SK-N-MC (cell line): ENCODE measurements at regions not wholly inside any gene's neighbourhood (a gene's known extent, or its start where the extent isn't known, plus 50 kb on each side); places are given as distances from the start of the nearest gene placed in this dataset.

Experiments
- DNase-seq: peaks from one replicate; pipeline ENCODE4 v3.0.0-alpha.2; 2011; ENCODE audit warnings: low read depth, low spot score
- H3K27ac ChIP-seq: fragments of 200-600 bp; sonication (generic); 2 replicates; pipeline ENCODE4 v1.5.1; 2016; ENCODE audit warnings: mixed run types
- H3K36me3 ChIP-seq: fragments of 200-600 bp; sonication (generic); 2 replicates; pipeline ENCODE4 v1.6.1; 2017; ENCODE audit warnings: antibody characterized with exemption, low read length, mixed read lengths; ENCODE audit not compliant: insufficient read depth
- H3K4me3 ChIP-seq: fragments of 200-600 bp; sonication (generic); 2 replicates; pipeline ENCODE4 v1.5.1; 2016
- H3K9ac ChIP-seq: fragments of 200-600 bp; sonication (generic); 2 replicates; pipeline ENCODE4 v1.8.0; 2017; ENCODE audit warnings: mixed run types, mixed read lengths; ENCODE audit not compliant: insufficient read length
- H3K9me3 ChIP-seq: fragments of 200-600 bp; sonication (generic); 2 replicates; pipeline ENCODE4 v1.6.1; 2017; ENCODE audit warnings: low read depth, mild to moderate bottlenecking, antibody characterized with exemption, low read length, moderate library complexity, mixed read lengths
- EZH2 ChIP-seq: fragments of 200-600 bp; sonication (generic); IDR thresholded peaks from one replicate; pipeline ENCODE4 v1.6.1; 2017; ENCODE audit warnings: antibody characterized with exemption
- FOXP2 ChIP-seq: optimal IDR thresholded peaks from 2 replicates; pipeline ENCODE3; 2011; ENCODE audit warnings: mild to moderate bottlenecking, moderate library complexity; ENCODE audit not compliant: insufficient read depth; ENCODE audit errors: extremely low read length, control extremely low read depth
- POLR2AphosphoS5 ChIP-seq: IDR thresholded peaks from 2 replicates; pipeline ENCODE4 v1.6.1; 2012; ENCODE audit warnings: mild to moderate bottlenecking, low read depth, low read length, borderline replicate concordance

DNA sequence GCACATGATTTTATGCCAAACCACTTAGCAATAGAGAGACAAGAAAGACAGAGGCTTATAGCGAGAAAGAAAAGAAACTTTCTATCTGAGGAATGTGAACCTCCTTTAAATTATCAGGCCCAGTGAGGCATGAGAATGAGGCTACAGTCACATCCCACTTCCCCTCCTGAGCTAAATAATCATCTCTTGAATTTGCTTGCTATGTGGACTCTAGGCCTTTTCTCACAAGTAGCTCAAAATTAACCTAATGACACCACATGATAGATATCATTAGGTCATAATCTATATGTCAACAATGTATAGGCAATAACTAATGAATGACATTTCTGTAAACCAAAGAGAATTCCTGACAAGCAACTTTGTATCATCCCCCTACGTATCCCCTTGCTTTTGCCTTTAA is 301.5 kb upstream of the MGAT5 start:
- no peak for DNase-seq
- Histone ChIP-seq H3K9ac (no peak overlapping the region), H3K9me3 (no peaks in the 10 kb centered on the region), H3K4me3 (no peak overlapping the region), H3K27ac (no peak overlapping the region), H3K36me3 (no peaks in the 10 kb centered on the region)
- TF ChIP-seq POLR2AphosphoS5 = no peak
- TF ChIP-seq FOXP2 = no peak
- no peak for TF ChIP-seq EZH2

DNA sequence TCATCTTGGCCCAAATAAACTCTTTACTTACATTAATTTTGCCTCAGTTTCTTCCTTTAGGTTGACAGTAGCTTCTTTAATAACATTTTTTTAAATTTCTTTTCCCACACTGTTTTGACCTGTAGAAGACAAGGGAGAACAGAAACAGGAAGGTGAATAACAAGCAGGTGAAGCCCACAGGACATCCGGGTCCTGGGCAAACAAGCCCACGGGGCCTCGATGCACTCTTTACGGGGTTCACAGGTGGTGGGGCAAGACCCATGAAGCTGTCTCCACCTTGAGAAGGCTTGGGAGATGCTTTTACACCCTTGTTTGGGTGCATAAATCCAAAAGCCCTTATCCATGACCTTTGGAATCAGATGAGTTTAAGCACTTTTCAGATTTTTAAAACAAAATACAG is 301.0 kb upstream of the MGAT5 start:
- Histone ChIP-seq H3K27ac (no peak overlapping the region), H3K9me3 (no peaks in the 10 kb centered on the region), H3K4me3 (no peak overlapping the region), H3K9ac (no peak overlapping the region), H3K36me3 (no peaks in the 10 kb centered on the region)
- TF ChIP-seq POLR2AphosphoS5 (no peak), EZH2 (no peak), FOXP2 (no peak)
- DNase-seq = no peak

DNA sequence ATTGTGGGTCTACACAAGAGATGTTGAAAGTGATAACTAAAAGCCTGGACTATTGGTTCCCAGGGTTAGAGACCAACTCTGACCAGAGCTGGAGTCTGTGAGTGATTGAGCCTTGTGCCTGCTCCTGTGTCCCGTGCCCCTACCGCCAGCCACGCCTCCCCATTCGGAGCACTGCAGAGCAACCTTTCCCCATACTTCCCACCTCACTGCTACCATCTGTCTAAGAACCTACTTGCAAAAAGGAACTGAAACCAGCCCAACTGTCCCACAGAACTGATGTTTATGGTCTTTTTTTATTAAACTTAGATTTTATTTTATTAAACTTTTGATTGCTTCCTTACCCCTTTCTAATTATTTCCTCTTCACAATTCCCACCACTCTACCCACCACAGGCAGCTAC is 300.3 kb upstream of the MGAT5 start:
- TF ChIP-seq FOXP2 (no peak), EZH2 (no peak)
- Histone ChIP-seq H3K4me3 (no peak overlapping the region), H3K9me3 (no peaks in the 10 kb centered on the region), H3K36me3 (no peaks in the 10 kb centered on the region), H3K27ac (no peak overlapping the region), H3K9ac (no peak overlapping the region)
- DNase-seq = no peak

DNA sequence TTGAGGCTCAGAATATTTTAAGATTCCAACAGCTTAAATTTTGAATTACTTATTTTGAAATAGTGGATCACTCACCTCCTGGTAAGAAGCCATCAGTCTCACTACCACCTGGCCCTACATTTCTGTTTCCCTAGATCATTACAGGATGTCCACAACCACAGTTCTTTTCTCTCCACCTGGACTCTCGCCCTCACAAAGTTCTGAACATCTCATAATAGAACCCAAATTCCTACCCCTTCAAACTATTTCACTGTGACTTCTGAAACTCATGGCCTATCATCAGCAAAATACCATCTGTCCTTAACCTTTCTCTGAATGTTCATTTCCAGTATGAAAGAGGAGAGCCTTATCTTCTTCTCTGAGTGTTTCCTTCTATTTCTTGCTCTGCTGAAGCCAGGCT is 299.2 kb upstream of the MGAT5 start:
- Histone ChIP-seq H3K36me3 (no peaks in the 10 kb centered on the region), H3K9ac (no peak overlapping the region), H3K27ac (no peak overlapping the region), H3K9me3 (no peaks in the 10 kb centered on the region), H3K4me3 (no peak overlapping the region)
- DNase-seq = no peak
- TF ChIP-seq FOXP2 (no peak), EZH2 (no peak), POLR2AphosphoS5 (no peak)

DNA sequence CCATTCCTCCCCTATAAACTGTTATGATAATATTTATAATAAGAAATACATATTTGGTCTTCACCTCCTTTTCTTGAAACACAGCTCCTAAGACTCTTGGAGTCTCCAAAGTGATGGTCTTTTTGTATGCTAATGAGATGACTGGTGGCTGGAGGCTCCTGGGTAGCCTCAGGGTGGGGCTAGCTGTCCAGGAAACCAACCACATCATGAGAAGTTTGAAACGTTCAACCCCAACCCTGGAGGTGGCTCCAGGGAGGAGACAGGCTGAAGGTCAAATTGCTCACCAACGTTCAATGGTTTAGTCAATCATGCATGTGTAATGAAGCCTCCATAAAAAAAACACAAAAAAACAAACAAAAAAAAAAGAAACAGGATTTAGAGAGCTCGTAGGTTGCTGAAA is 298.7 kb upstream of the MGAT5 start:
- no peak for DNase-seq
- H3K9ac ChIP-seq = no peak overlapping the region

DNA sequence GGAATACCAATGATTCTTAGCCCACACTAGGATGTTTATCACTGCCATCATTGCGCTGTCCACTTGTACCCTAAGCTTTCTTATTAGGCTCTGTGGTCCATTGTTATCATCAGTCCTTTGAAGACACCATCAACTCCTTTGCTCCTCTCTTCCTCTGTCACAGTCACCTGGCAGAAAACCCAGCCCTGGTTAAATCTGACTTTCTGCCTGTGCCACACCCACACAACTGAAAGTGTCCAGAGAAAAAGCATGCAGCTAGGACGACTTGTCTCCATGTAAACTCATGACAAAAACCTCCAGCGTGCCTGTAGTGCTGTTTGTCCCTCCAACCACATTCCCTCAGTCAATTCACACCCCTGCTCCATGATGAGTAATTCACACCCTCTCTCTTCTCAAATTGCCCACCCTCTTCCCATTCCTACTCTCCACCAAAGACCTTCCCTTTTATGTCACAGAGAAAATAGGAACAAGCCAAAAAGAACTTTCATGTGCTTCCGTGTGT is 297.4 kb upstream of the MGAT5 start:
- Histone ChIP-seq H3K9me3 (no peaks in the 10 kb centered on the region), H3K36me3 (no peaks in the 10 kb centered on the region), H3K4me3 (no peak overlapping the region), H3K27ac (no peak overlapping the region), H3K9ac (no peak overlapping the region)
- TF ChIP-seq POLR2AphosphoS5 = no peak
- DNase-seq = no peak

More for the DNA sequence above, 298.7 kb upstream of the MGAT5 start:
- Histone ChIP-seq H3K36me3 (no peaks in the 10 kb centered on the region), H3K27ac (no peak overlapping the region), H3K4me3 (no peak overlapping the region), H3K9me3 (no peaks in the 10 kb centered on the region)
- no peak for TF ChIP-seq POLR2AphosphoS5
- TF ChIP-seq EZH2 = no peak

DNA sequence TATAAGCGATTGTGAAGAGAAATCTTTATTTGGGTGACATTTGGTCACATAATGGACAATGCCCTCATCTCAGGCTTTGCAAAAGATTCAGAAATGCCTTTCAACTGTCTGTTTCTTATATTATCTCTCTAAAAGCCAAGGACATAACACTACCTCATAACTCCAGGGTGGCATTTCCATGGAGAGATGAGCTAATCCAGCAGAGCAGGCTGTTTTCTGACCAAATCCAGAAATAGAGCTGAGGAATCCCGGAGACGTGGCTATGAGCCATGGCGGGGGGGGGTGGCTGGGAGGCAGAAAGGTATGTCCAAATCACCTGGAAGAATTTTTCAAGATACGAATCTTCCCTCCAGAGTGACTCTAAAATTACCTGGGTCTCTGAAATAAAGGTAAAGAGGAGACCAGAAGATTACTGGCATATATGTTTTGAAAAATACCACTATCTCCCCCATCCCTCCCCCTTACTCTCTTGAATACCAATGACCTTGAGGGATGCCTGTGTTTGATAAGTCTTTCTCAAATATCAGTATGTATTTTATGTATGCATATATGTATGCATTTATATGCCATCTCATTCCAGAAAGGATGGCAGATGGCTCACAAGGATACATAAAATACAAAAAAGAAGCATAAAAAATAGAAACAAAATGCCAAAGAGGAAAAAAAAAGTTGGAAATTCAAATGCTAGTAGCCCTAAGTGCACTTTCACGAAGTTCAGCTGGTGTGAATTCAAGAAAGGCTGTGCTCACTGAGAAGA is 296.0 kb upstream of the MGAT5 start:
- Histone ChIP-seq H3K4me3 (no peak overlapping the region), H3K36me3 (no peaks in the 10 kb centered on the region), H3K9me3 (no peaks in the 10 kb centered on the region), H3K27ac (no peak overlapping the region), H3K9ac (no peak overlapping the region)
- DNase-seq = no peak
- TF ChIP-seq POLR2AphosphoS5 (no peak), FOXP2 (no peak), EZH2 (no peak)

DNA sequence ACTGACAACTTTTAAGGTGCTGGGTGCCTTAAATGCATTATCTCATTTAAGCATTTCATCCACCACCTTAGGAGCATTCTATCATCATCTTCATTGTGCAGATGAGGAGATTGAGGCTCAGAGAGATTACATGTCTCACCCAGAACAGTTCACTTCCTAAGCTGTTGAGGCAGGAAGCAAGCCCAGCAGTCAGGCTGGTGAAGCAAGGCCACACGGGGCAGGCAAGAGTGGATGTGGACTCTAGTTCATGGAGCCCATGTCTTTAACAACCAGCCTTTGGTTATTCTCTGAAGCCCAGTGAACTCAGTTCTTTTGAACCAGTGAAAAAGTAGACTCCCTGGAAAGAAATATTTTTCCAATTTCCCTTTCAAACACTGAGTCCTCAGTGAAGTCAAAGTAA is 294.8 kb upstream of the MGAT5 start:
- no peaks in the 10 kb centered on the region for H3K36me3 ChIP-seq
- no peak for TF ChIP-seq FOXP2
- no peak overlapping the region for H3K4me3 ChIP-seq
- H3K9me3 ChIP-seq = no peaks in the 10 kb centered on the region
- H3K9ac ChIP-seq = no peak overlapping the region
- DNase-seq = no peak
- H3K27ac ChIP-seq = no peak overlapping the region

DNA sequence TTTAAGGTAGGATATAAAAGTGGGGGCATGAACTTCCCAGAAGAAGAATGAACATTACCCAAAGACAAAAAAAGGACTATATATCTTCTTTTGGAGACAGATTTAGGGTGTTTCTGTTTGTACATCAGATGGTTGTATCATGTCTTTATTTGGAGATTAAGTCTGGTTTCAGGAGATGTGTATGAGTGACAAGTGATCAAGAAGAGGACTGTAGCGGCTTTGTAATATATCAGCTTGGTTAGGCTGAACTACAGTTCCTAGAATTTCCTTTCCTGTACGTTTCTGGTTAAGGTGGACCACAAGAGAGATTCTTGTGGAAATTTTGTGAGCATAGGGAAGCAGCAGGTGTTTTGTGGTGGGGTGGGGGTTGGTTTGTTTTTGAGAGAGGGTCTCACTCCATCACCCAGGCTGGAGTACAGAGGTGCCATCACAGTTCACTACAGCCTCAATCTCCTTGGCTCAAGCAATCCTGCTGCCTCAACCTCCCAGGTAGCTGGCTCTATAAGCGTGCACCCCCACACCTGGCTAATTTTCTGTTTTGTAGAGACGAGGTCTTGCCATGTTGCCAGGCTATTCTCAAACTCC is 287.1 kb upstream of the MGAT5 start:
- DNase-seq = no peak
- H3K9ac ChIP-seq = no peak overlapping the region
- no peaks in the 10 kb centered on the region for H3K36me3 ChIP-seq
- no peaks in the 10 kb centered on the region for H3K9me3 ChIP-seq
- TF ChIP-seq POLR2AphosphoS5 (no peak), EZH2 (no peak), FOXP2 (no peak)
- no peak overlapping the region for H3K27ac ChIP-seq
- no peak overlapping the region for H3K4me3 ChIP-seq
